H1 (cell line): ENCODE measurements at regions not wholly inside any gene's neighbourhood (a gene's known extent, or its start where the extent isn't known, plus 50 kb on each side); places are given as distances from the start of the nearest gene placed in this dataset.

ENCODE experiments used
- CTCF ChIA-PET: fragments of 300-600 bp; sonication (Branson Sonifier 250); formaldehyde crosslinking; loops from one replicate; lab custom pipeline; 2021; ENCODE audit not compliant: partially characterized antibody; lab: Charles Lee
- POLR2A ChIA-PET: fragments of 300-600 bp; sonication (Branson Sonifier 250); formaldehyde crosslinking; loops from one replicate; lab custom pipeline; 2021; ENCODE audit warnings: inconsistent platforms; ENCODE audit not compliant: partially characterized antibody; lab: Charles Lee
- DNase-seq, 2 experiments: peaks; one replicate each; pipeline versions ENCODE4 v3.0.0 to v3.0.0-alpha.2; 2010 to 2022; ENCODE audit warnings: low spot score in 2 of 2, low read depth in 1 of 2, mixed read lengths in 1 of 2
- FAIRE-seq: peaks from 2 replicates; lab custom pipeline; 2011; peaks lifted over from hg19 to GRCh38; lab: Jason Lieb, UNC
- H2AFZ ChIP-seq: 2 replicates; pipeline ENCODE4 v1.8.1; 2012; ENCODE audit warnings: low read length, inconsistent platforms
- H2AK5ac ChIP-seq: 2 replicates; pipeline ENCODE4 v1.6.1; 2013; ENCODE audit warnings: low read depth, low read length
- H2BK120ac ChIP-seq: replicated peaks from 2 replicates; pipeline ENCODE3; 2013; ENCODE audit warnings: low read depth, low read length, inconsistent platforms
- H2BK12ac ChIP-seq: 2 replicates; pipeline ENCODE4 v1.6.1; 2013; ENCODE audit warnings: low read depth, low read length
- H2BK15ac ChIP-seq: 2 replicates; pipeline ENCODE4 v1.6.1; 2013; ENCODE audit warnings: low read length
- H2BK20ac ChIP-seq: 2 replicates; pipeline ENCODE4 v1.6.1; 2013; ENCODE audit warnings: low read length
- H2BK5ac ChIP-seq: 2 replicates; pipeline ENCODE4 v1.6.1; 2013; ENCODE audit warnings: low read depth, low read length
- H3K14ac ChIP-seq: 2 replicates; pipeline ENCODE4 v1.6.1; 2013; ENCODE audit warnings: inconsistent platforms; ENCODE audit not compliant: insufficient read length
- H3K18ac ChIP-seq: 2 replicates; pipeline ENCODE4 v1.6.1; 2013; ENCODE audit warnings: low read length; ENCODE audit errors: extremely low read depth
- H3K23ac ChIP-seq: 2 replicates; pipeline ENCODE4 v1.6.1; 2013; ENCODE audit warnings: inconsistent platforms; ENCODE audit not compliant: insufficient read length
- H3K23me2 ChIP-seq: 2 replicates; pipeline ENCODE4 v1.6.1; 2013; ENCODE audit warnings: low read depth, low read length
- H3K27ac ChIP-seq: 2 replicates; pipeline ENCODE4 v1.6.1; 2011; ENCODE audit warnings: low read depth, low read length, inconsistent platforms
- H3K27me3 ChIP-seq, 4 experiments: replicated peaks in 1 of 4; 1 replicate in 1 of 4; 2 replicates in 3 of 4; pipeline versions ENCODE4 v1.6.1 to v1.8.1; 2011 to 2013; ENCODE audit warnings: low read length in 3 of 4, mild to moderate bottlenecking in 3 of 4, inconsistent platforms in 2 of 4, mixed read lengths in 2 of 4, moderate library complexity in 1 of 4; ENCODE audit not compliant: control insufficient read depth in 3 of 4, insufficient read depth in 3 of 4; ENCODE audit errors: extremely low read depth in 1 of 4
- H3K36me3 ChIP-seq, 4 experiments: 2 replicates each; pipeline versions ENCODE4 v1.6.1 to v1.8.1; 2011 to 2013; ENCODE audit warnings: mild to moderate bottlenecking in 4 of 4, low read length in 3 of 4, moderate library complexity in 2 of 4, control low read depth in 1 of 4, inconsistent platforms in 1 of 4; ENCODE audit not compliant: insufficient read depth in 4 of 4, control insufficient read depth in 2 of 4
- H3K4ac ChIP-seq: replicated peaks from 2 replicates; pipeline ENCODE3; 2013; ENCODE audit warnings: low read length, low read depth, mixed read lengths, inconsistent platforms; ENCODE audit not compliant: insufficient read length
- H3K4me1 ChIP-seq, 4 experiments: replicated peaks in 1 of 4; 1 replicate in 1 of 4; 2 replicates in 3 of 4; pipeline versions ENCODE4 v1.6.1 to v1.8.1; 2011 to 2013; ENCODE audit warnings: low read length in 3 of 4, inconsistent platforms in 2 of 4, mixed read lengths in 1 of 4; ENCODE audit not compliant: insufficient read depth in 4 of 4, control insufficient read depth in 3 of 4
- H3K4me2 ChIP-seq, 2 experiments: 2 replicates each; pipeline versions ENCODE4 v1.6.1 to v1.8.1; 2011 to 2013; ENCODE audit warnings: low read depth in 2 of 2, low read length in 2 of 2, control low read depth in 1 of 2, inconsistent platforms in 1 of 2, mild to moderate bottlenecking in 1 of 2; ENCODE audit not compliant: insufficient read depth in 1 of 2
- H3K4me3 ChIP-seq, 4 experiments: fragments of 200-600, 300-600 bp in 1 of 4; sonication (generic), shearing (Covaris generic), sonication (Bioruptor Twin) in 1 of 4; 2 replicates each; pipeline versions ENCODE4 v1.5.1 to v1.8.1; 2011 to 2016; ENCODE audit warnings: low read length in 4 of 4, low read depth in 3 of 4, control low read depth in 2 of 4, inconsistent platforms in 2 of 4, mild to moderate bottlenecking in 2 of 4, mixed read lengths in 1 of 4, moderate library complexity in 1 of 4; ENCODE audit not compliant: insufficient read depth in 2 of 4; ENCODE audit errors: extremely low read depth in 1 of 4
- H3K56ac ChIP-seq: replicated peaks from 2 replicates; pipeline ENCODE3; 2013; ENCODE audit warnings: low read depth, mild to moderate bottlenecking, mixed read lengths, low read length, inconsistent platforms; ENCODE audit not compliant: insufficient read length
- H3K79me1 ChIP-seq: 2 replicates; pipeline ENCODE4 v1.6.1; 2013; ENCODE audit warnings: low read depth, low read length, control low read depth
- H3K79me2 ChIP-seq, 2 experiments: 2 replicates each; pipeline versions ENCODE4 v1.6.1 to v1.8.1; 2012 to 2013; ENCODE audit warnings: low read length in 2 of 2, mild to moderate bottlenecking in 2 of 2, inconsistent platforms in 1 of 2; ENCODE audit not compliant: insufficient read depth in 2 of 2, control insufficient read depth in 1 of 2
- H3K9ac ChIP-seq, 4 experiments: replicated peaks in 1 of 4; 1 replicate in 1 of 4; 2 replicates in 3 of 4; pipeline versions ENCODE4 v1.6.1 to v1.8.1; 2011 to 2013; ENCODE audit warnings: low read depth in 3 of 4, low read length in 3 of 4, control low read depth in 2 of 4, mild to moderate bottlenecking in 2 of 4, moderate library complexity in 2 of 4, inconsistent platforms in 1 of 4; ENCODE audit errors: extremely low read depth in 1 of 4
- H3K9me3 ChIP-seq, 2 experiments: 2 replicates each; pipeline versions ENCODE4 v1.6.1 to v1.8.1; 2012 to 2013; ENCODE audit warnings: mild to moderate bottlenecking in 2 of 2, moderate library complexity in 2 of 2, control low read depth in 1 of 2, inconsistent platforms in 1 of 2, low read depth in 1 of 2, low read length in 1 of 2, mixed read lengths in 1 of 2; ENCODE audit not compliant: insufficient read depth in 2 of 2
- H4K20me1 ChIP-seq, 2 experiments: replicated peaks in 1 of 2; 2 replicates each; pipeline versions ENCODE3 to v1.8.1; 2011 to 2013; ENCODE audit warnings: inconsistent platforms in 2 of 2, low read length in 2 of 2, mild to moderate bottlenecking in 1 of 2; ENCODE audit not compliant: insufficient read depth in 2 of 2, control insufficient read depth in 1 of 2
- H4K5ac ChIP-seq: 2 replicates; pipeline ENCODE4 v1.6.1; 2013; ENCODE audit warnings: low read length, low read depth, mixed read lengths, inconsistent platforms; ENCODE audit not compliant: insufficient read length
- H4K8ac ChIP-seq: 2 replicates; pipeline ENCODE4 v1.8.0; 2013; ENCODE audit warnings: mild to moderate bottlenecking, moderate library complexity, low read length, inconsistent platforms; ENCODE audit not compliant: insufficient read depth; ENCODE audit errors: extremely low read depth
- H4K91ac ChIP-seq: replicated peaks from 2 replicates; pipeline ENCODE3; 2013; ENCODE audit warnings: low read length, mixed read lengths, inconsistent platforms; ENCODE audit not compliant: insufficient read length
- FOSL1 ChIP-seq: IDR thresholded peaks from 2 replicates; pipeline ENCODE4 v1.6.1; 2011; ENCODE audit warnings: mild to moderate bottlenecking, low read depth, low read length, moderate library complexity; ENCODE audit not compliant: insufficient read depth
- MAX ChIP-seq: IDR thresholded peaks from 2 replicates; pipeline ENCODE4 v1.6.1; 2012; ENCODE audit warnings: inconsistent platforms
- RAD21 ChIP-seq, 2 experiments: IDR thresholded peaks in 1 of 2; conservative IDR thresholded peaks in 1 of 2; 2 replicates each; pipeline ENCODE4 v1.6.1; 2011; ENCODE audit warnings: low read depth in 2 of 2, low read length in 2 of 2, improper control_type of control experiment in 1 of 2, inconsistent platforms in 1 of 2, mild to moderate bottlenecking in 1 of 2, moderate library complexity in 1 of 2
- ZNF274 ChIP-seq: IDR thresholded peaks from 2 replicates; pipeline ENCODE4 v1.7.0; 2012; ENCODE audit warnings: low read length, borderline replicate concordance; ENCODE audit errors: extremely low read depth
- WGBS, 2 experiments: shearing (Covaris generic) in 1 of 2; methylation state at CpG; one replicate each; pipeline versions ENCODE4 v1.1.6 to v1.1.7; 2013 to 2015; ENCODE audit warnings: low lambda C conversion rate in 2 of 2, mixed read lengths in 2 of 2, inconsistent platforms in 1 of 2, low coverage in 1 of 2, missing lambda C conversion rate in 1 of 2; ENCODE audit not compliant: insufficient replicate concordance in 2 of 2, insufficient coverage in 1 of 2, insufficient read length in 1 of 2; ENCODE audit errors: extremely low coverage in 1 of 2, missing lambda C conversion rate in 1 of 2; 5-methylcytosine and 5-hydroxymethylcytosine counted together
- TF ChIP-seq, protein P1 (sequence below), 3 experiments: IDR thresholded peaks; 1 replicate in 2 of 3; 2 replicates in 1 of 3; pipeline versions ENCODE4 v1.5.1 to v1.6.1; 2011; ENCODE audit warnings: low read length in 3 of 3, mild to moderate bottlenecking in 3 of 3, inconsistent platforms in 2 of 3, low read depth in 1 of 3, moderate library complexity in 1 of 3; ENCODE audit not compliant: insufficient read depth in 1 of 3; ENCODE audit errors: control extremely low read depth in 1 of 3

DNA sequence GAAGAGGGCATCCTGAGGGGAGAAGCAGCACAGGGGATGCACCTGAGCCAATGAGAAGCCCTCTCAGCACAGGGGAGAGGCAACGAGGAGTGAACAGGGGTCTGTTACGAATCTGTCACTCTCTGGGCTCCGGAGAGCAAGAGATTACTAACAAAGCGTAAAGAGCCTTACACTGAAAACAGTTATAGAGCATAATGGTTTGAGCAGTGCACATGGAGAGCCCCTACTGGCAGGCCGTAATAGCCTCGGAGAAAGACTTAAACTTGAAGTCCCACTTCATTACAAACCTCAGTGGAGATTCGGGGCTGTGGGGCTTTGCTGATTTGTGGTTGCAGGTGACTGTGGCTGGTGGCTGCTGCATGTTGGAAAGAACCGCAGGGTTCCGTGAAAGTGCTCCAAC lies 271.5 kb upstream of the TMC3 start:
- POLR2A ChIA-PET = no interaction called here
- Histone ChIP-seq H4K20me1 (no peaks in the 10 kb centered on the region), H2BK120ac (no peak overlapping the region), H3K27ac (no peak overlapping the region), H3K4me1 (peaks cover 0 to 5% (median 2%) of the 10 kb centered on the region in 4 experiments; a peak in 2 of 7 replicates), H2BK5ac (no peak overlapping the region), H3K18ac (no peak overlapping the region), H3K79me1 (no peaks in the 10 kb centered on the region; the same call in 1 of the 2 replicates), H3K27me3 (no peaks in the 10 kb centered on the region), H3K23ac (no peak overlapping the region), H2BK12ac (no peak overlapping the region), H4K91ac (no peak overlapping the region), H4K8ac (no peak overlapping the region; the same call in 1 of the 2 replicates), H4K5ac (no peak overlapping the region), H2AFZ (no peak overlapping the region), H3K23me2 (no peaks in the 10 kb centered on the region), H3K4ac (no peak overlapping the region), H3K9me3 (peaks cover 0 to 2% of the 10 kb centered on the region in 2 experiments; a peak in 1 of 4 replicates), H2BK15ac (no peak overlapping the region), H2AK5ac (no peak overlapping the region), H3K4me2 (no peak overlapping the region), H3K14ac (no peak overlapping the region), H2BK20ac (no peak overlapping the region), H3K4me3 (no peak overlapping the region), H3K36me3 (no peaks in the 10 kb centered on the region), H3K79me2 (no peaks in the 10 kb centered on the region), H3K56ac (no peak overlapping the region), H3K9ac (no peak overlapping the region)
- FAIRE-seq (no peak), DNase-seq (no peak)
- no peak for TF ChIP-seq ZNF274
- TF ChIP-seq MAX = peak; percentile 24; the same call in 1 of the 2 replicates
- TF ChIP-seq, protein P1, sequence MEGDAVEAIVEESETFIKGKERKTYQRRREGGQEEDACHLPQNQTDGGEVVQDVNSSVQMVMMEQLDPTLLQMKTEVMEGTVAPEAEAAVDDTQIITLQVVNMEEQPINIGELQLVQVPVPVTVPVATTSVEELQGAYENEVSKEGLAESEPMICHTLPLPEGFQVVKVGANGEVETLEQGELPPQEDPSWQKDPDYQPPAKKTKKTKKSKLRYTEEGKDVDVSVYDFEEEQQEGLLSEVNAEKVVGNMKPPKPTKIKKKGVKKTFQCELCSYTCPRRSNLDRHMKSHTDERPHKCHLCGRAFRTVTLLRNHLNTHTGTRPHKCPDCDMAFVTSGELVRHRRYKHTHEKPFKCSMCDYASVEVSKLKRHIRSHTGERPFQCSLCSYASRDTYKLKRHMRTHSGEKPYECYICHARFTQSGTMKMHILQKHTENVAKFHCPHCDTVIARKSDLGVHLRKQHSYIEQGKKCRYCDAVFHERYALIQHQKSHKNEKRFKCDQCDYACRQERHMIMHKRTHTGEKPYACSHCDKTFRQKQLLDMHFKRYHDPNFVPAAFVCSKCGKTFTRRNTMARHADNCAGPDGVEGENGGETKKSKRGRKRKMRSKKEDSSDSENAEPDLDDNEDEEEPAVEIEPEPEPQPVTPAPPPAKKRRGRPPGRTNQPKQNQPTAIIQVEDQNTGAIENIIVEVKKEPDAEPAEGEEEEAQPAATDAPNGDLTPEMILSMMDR (IDR thresholded peaks at IDR 0.05; ENCODE audit: control extremely low read depth in 1 of 3, insufficient read depth in 1 of 3, low read depth in 1 of 3, low read length in 3 of 3) = peak in 1 of 3 experiments; percentile 11; a peak in 1 of 4 replicates
- no peak for TF ChIP-seq FOSL1
- peak in 1 of 2 experiments; percentile 20; a peak in 1 of 4 replicates for TF ChIP-seq RAD21 (IDR thresholded peaks at IDR 0.05 in 1 of 2, conservative IDR thresholded peaks at IDR 0.05 in 1 of 2; ENCODE audit: low read depth in 2 of 2, low read length in 2 of 2)
- 91% methylated on average over 9 of the region's 9 CpGs; no CpG with 5 or more reads in 1 of the 2 experiments for WGBS, 2 experiments
- CTCF ChIA-PET = no interaction called here
